ENCODE measurements at regions not wholly inside any gene's neighbourhood (a gene's known extent, or its start where the extent isn't known, plus 50 kb on each side); places are given as distances from the start of the nearest gene placed in this dataset.

DNA sequence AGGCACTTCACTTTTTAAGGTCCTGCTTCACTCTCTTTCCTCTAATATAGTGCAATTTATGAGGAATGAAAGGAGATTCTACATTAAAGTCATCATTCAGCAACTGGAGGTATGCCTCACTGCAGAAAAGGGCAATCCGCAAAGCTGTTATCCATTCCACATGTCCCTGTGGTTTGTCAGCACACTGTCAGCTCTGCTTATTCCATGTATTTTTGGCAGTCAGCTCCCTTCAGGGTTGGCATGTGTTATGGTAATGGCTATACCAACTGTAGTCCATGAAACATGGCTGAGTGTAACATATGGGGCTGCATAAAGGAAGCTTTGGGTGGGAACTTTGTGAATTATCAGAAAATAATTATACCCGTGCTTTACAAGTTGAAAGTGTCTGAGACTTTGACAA lies 154.1 kb downstream of the GALC start:
- no peak for TF ChIP-seq EZH2 (IDR thresholded peaks at IDR 0.05; ENCODE audit: low read depth)
- TF ChIP-seq, protein P1, sequence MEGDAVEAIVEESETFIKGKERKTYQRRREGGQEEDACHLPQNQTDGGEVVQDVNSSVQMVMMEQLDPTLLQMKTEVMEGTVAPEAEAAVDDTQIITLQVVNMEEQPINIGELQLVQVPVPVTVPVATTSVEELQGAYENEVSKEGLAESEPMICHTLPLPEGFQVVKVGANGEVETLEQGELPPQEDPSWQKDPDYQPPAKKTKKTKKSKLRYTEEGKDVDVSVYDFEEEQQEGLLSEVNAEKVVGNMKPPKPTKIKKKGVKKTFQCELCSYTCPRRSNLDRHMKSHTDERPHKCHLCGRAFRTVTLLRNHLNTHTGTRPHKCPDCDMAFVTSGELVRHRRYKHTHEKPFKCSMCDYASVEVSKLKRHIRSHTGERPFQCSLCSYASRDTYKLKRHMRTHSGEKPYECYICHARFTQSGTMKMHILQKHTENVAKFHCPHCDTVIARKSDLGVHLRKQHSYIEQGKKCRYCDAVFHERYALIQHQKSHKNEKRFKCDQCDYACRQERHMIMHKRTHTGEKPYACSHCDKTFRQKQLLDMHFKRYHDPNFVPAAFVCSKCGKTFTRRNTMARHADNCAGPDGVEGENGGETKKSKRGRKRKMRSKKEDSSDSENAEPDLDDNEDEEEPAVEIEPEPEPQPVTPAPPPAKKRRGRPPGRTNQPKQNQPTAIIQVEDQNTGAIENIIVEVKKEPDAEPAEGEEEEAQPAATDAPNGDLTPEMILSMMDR (conservative IDR thresholded peaks at IDR 0.05), result no peak

Data from PC-9 (cell line).